IMR-90 (cell line): ENCODE measurements at regions not wholly inside any gene's neighbourhood (a gene's known extent, or its start where the extent isn't known, plus 50 kb on each side); places are given as distances from the start of the nearest gene placed in this dataset.

Experiments used
- ATAC-seq: fragments of 200-7000 bp; cut with Tn5 transposase; 2 replicates; pipeline ENCODE4 v1.9.1; 2020; ENCODE audit warnings: low read depth, mild to moderate bottlenecking, moderate library complexity
- BruUV-seq: library from RNA; stranded (reverse); fragments of 400-500 nt; replicated peaks from 2 replicates; lab custom pipeline; 2021; lab: Mats Ljungman, UMichigan
- CTCF ChIA-PET: fragments of 300-600 bp; formaldehyde crosslinking; extraction: SDS; loops from one replicate; lab custom pipeline; 2021; ENCODE audit warnings: antibody characterized with exemption; lab: Yijun Ruan, JAX
- POLR2A ChIA-PET: fragments of 300-600 bp; sonication (Branson Sonifier 250); formaldehyde crosslinking; loops from one replicate; lab custom pipeline; 2022; ENCODE audit warnings: antibody characterized with exemption; ENCODE audit not compliant: unreplicated experiment; lab: Charles Lee
- DNase-seq: peaks from one replicate; pipeline ENCODE4 v3.0.0; 2013
- H2AFZ ChIP-seq: replicated peaks from 2 replicates; pipeline ENCODE3; 2013; ENCODE audit warnings: low read length, mild to moderate bottlenecking; ENCODE audit not compliant: poor library complexity
- H2AK5ac ChIP-seq: 2 replicates; pipeline ENCODE4 v1.6.1; 2013; ENCODE audit warnings: low read depth, low read length, inconsistent platforms
- H2AK9ac ChIP-seq: replicated peaks from 2 replicates; pipeline ENCODE3; 2013; ENCODE audit warnings: mild to moderate bottlenecking, low read depth, low read length, moderate library complexity; ENCODE audit not compliant: poor library complexity
- H2BK120ac ChIP-seq: 2 replicates; pipeline ENCODE4 v1.6.1; 2013; ENCODE audit warnings: low read depth, low read length, inconsistent platforms
- H2BK15ac ChIP-seq: 3 replicates; pipeline ENCODE4 v1.6.1; 2013; ENCODE audit warnings: low read depth, low read length, inconsistent platforms
- H2BK20ac ChIP-seq: 2 replicates; pipeline ENCODE4 v1.6.1; 2013; ENCODE audit warnings: low read depth, mild to moderate bottlenecking, inconsistent platforms, low read length, moderate library complexity
- H2BK5ac ChIP-seq: 2 replicates; pipeline ENCODE4 v1.6.1; 2013; ENCODE audit warnings: mild to moderate bottlenecking, low read depth, low read length, inconsistent platforms; ENCODE audit not compliant: poor library complexity, severe bottlenecking
- H3K14ac ChIP-seq: replicated peaks from 2 replicates; pipeline ENCODE4 v1.6.1; 2013; ENCODE audit warnings: low read depth, low read length, inconsistent platforms
- H3K18ac ChIP-seq: 2 replicates; pipeline ENCODE4 v1.6.1; 2013; ENCODE audit warnings: low read depth, low read length, control low read depth
- H3K23ac ChIP-seq: 2 replicates; pipeline ENCODE4 v1.6.1; 2013; ENCODE audit warnings: low read depth, low read length, inconsistent platforms
- H3K27ac ChIP-seq: 2 replicates; pipeline ENCODE4 v1.5.1; 2013; ENCODE audit warnings: mild to moderate bottlenecking, control low read depth, low read length; ENCODE audit not compliant: insufficient read depth
- H3K27me3 ChIP-seq: 2 replicates; pipeline ENCODE4 v1.6.1; 2013; ENCODE audit warnings: low read length; ENCODE audit not compliant: control insufficient read depth, insufficient read depth
- H3K36me3 ChIP-seq: 2 replicates; pipeline ENCODE4 v1.6.1; 2013; ENCODE audit warnings: low read length, mixed read lengths; ENCODE audit not compliant: control insufficient read depth, insufficient read depth
- H3K4ac ChIP-seq: 2 replicates; pipeline ENCODE4 v1.6.1; 2013; ENCODE audit warnings: low read depth, low read length, inconsistent platforms
- H3K4me1 ChIP-seq: 2 replicates; pipeline ENCODE4 v1.6.1; 2013; ENCODE audit warnings: low read length, mixed read lengths; ENCODE audit not compliant: control insufficient read depth, insufficient read depth
- H3K4me2 ChIP-seq: 2 replicates; pipeline ENCODE4 v1.6.1; 2013; ENCODE audit warnings: low read depth, mild to moderate bottlenecking, control low read depth, low read length, moderate library complexity
- H3K4me3 ChIP-seq: 2 replicates; pipeline ENCODE4 v1.5.1; 2013; ENCODE audit warnings: low read depth, mild to moderate bottlenecking, control low read depth, low read length, moderate library complexity; ENCODE audit not compliant: insufficient read depth
- H3K56ac ChIP-seq: 2 replicates; pipeline ENCODE4 v1.6.1; 2013; ENCODE audit warnings: low read length, inconsistent platforms; ENCODE audit not compliant: insufficient read depth; ENCODE audit errors: extremely low read depth
- H3K79me1 ChIP-seq, 2 experiments: 2 replicates each; pipeline ENCODE4 v1.6.1; 2013; ENCODE audit warnings: low read length in 2 of 2, inconsistent platforms in 1 of 2, low read depth in 1 of 2
- H3K9ac ChIP-seq: 2 replicates; pipeline ENCODE4 v1.6.1; 2013; ENCODE audit warnings: low read depth, low read length, control low read depth
- H3K9me1 ChIP-seq: 2 replicates; pipeline ENCODE4 v1.6.1; 2013; ENCODE audit warnings: low read length, inconsistent platforms; ENCODE audit not compliant: insufficient read depth
- H3K9me3 ChIP-seq: 2 replicates; pipeline ENCODE4 v1.6.1; 2013; ENCODE audit warnings: low read length; ENCODE audit not compliant: control insufficient read depth, insufficient read depth
- H4K20me1 ChIP-seq: 2 replicates; pipeline ENCODE4 v1.6.1; 2013; ENCODE audit warnings: low read length, inconsistent platforms; ENCODE audit not compliant: insufficient read depth
- H4K5ac ChIP-seq: 2 replicates; pipeline ENCODE4 v1.6.1; 2013; ENCODE audit warnings: mild to moderate bottlenecking, low read depth, low read length, control low read depth
- H4K8ac ChIP-seq, 2 experiments: 2 replicates each; pipeline ENCODE4 v1.6.1; 2013; ENCODE audit warnings: low read depth in 2 of 2, low read length in 2 of 2, control low read depth in 1 of 2, inconsistent platforms in 1 of 2
- H4K91ac ChIP-seq: 2 replicates; pipeline ENCODE4 v1.6.1; 2013; ENCODE audit warnings: low read depth, low read length, inconsistent platforms; ENCODE audit not compliant: insufficient read depth
- BHLHE40 ChIP-seq: fragments of 150-350 bp; IDR thresholded peaks from 2 replicates; pipeline ENCODE4 v1.6.1; 2016; ENCODE audit warnings: mild to moderate bottlenecking, low read depth, low read length
- CEBPB ChIP-seq: IDR thresholded peaks from 2 replicates; pipeline ENCODE4 v1.6.1; 2012; ENCODE audit warnings: low read depth, low read length, improper control_type of control experiment
- FOS ChIP-seq: fragments of 150-350 bp; IDR thresholded peaks from 2 replicates; pipeline ENCODE4 v1.6.1; 2016; ENCODE audit warnings: low read depth, low read length
- MAFK ChIP-seq: IDR thresholded peaks from 2 replicates; pipeline ENCODE4 v1.6.1; 2012; ENCODE audit warnings: low read depth, low read length, improper control_type of control experiment
- RCOR1 ChIP-seq: IDR thresholded peaks from 2 replicates; pipeline ENCODE4 v1.6.1; 2012; ENCODE audit warnings: mild to moderate bottlenecking, low read length, improper control_type of control experiment; ENCODE audit not compliant: insufficient replicate concordance
- WGBS, 2 experiments: methylation state at CpG; one replicate each; pipeline versions ENCODE4 v1.1.5 to v1.1.7; 2013; ENCODE audit warnings: missing lambda C conversion rate in 2 of 2; ENCODE audit not compliant: insufficient read length in 1 of 2; ENCODE audit errors: extremely low coverage in 2 of 2; 5-methylcytosine and 5-hydroxymethylcytosine counted together
- dilution Hi-C: fragments of 300-500 bp; cut with HindIII; formaldehyde crosslinking; loops from one replicate; pipeline ENCODE4 v1.14.3; 2018; ENCODE audit warnings: low sequenced_read_pairs; ENCODE audit not compliant: unreplicated experiment
- in situ Hi-C: fragments of 300-500 bp; cut with MboI; formaldehyde crosslinking; loops from 3 replicates; pipeline ENCODE4 v1.14.3; 2019; ENCODE audit warnings: low sequenced_read_pairs, inconsistent platforms, mixed read lengths
- intact Hi-C: fragments of 100-400 bp; cut with micrococcal nuclease; formaldehyde crosslinking; loops from 2 replicates; pipeline ENCODE4 v1.10.0; 2022
- TF ChIP-seq, protein P1 (sequence below): fragments of 150-350 bp; IDR thresholded peaks from 2 replicates; pipeline ENCODE4 v1.6.1; 2017; ENCODE audit warnings: mild to moderate bottlenecking, antibody characterized with exemption, low read length, low read depth

DNA sequence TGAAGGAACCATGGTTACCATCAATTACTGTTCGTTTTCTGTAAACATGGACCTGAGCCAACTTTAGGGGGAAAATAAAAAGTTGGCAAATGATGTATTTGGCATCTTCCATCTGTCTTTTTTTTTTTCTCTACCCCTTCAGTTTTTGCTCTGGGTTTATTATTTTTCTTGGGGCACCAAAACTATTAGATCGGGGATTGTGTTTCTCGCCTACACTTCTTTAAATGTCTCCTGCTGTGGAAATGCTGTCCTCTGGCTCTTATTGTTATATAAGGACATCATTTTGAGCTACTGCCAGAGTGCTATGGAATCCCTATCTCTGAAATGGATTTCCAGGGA lies 234.0 kb upstream of the SLIT2 start:
- Histone ChIP-seq H4K20me1 (no peaks in the 10 kb centered on the region), H3K36me3 (no peaks in the 10 kb centered on the region), H3K9ac (no peak overlapping the region), H2BK15ac (no peak overlapping the region), H2AK9ac (no peak overlapping the region), H3K14ac (no peak overlapping the region), H3K4me3 (no peak overlapping the region), H3K4me1 (peaks cover 3% of the 10 kb centered on the region), H3K9me3 (no peaks in the 10 kb centered on the region), H3K79me1 (no peaks in the 10 kb centered on the region), H4K5ac (no peak overlapping the region), H2BK5ac (no peak overlapping the region), H3K27ac (no peak overlapping the region), H4K8ac (no peak overlapping the region), H3K27me3 (no peaks in the 10 kb centered on the region), H3K56ac (no peak overlapping the region), H2BK120ac (no peak overlapping the region), H2BK20ac (no peak overlapping the region), H2AFZ (no peak overlapping the region), H3K4me2 (no peak overlapping the region), H3K9me1 (peaks cover 3% of the 10 kb centered on the region; the same call in 1 of the 2 replicates), H3K23ac (no peak overlapping the region), H2AK5ac (no peak overlapping the region), H3K18ac (no peak overlapping the region), H3K4ac (no peak overlapping the region), H4K91ac (no peak overlapping the region)
- WGBS, 2 experiments, result no CpG with 5 or more reads among the region's 3 CpGs
- no peak for ATAC-seq
- no peak for TF ChIP-seq CEBPB
- TF ChIP-seq, protein P1, sequence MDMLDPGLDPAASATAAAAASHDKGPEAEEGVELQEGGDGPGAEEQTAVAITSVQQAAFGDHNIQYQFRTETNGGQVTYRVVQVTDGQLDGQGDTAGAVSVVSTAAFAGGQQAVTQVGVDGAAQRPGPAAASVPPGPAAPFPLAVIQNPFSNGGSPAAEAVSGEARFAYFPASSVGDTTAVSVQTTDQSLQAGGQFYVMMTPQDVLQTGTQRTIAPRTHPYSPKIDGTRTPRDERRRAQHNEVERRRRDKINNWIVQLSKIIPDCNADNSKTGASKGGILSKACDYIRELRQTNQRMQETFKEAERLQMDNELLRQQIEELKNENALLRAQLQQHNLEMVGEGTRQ, result no peak
- no peak for TF ChIP-seq BHLHE40
- TF ChIP-seq FOS, result no peak
- TF ChIP-seq RCOR1, result no peak
- TF ChIP-seq MAFK, result no peak
- CTCF ChIA-PET, result no interaction called here
- dilution Hi-C loops, result no loop called here
- POLR2A ChIA-PET, result no interaction called here
- intact Hi-C loops, result no loop called here
- no peak for DNase-seq
- BruUV-seq, result no TSS peak
- in situ Hi-C loops, result no loop called here
